CD14-positive monocyte (primary cell): ENCODE measurements at regions not wholly inside any gene's neighbourhood (a gene's known extent, or its start where the extent isn't known, plus 50 kb on each side); places are given as distances from the start of the nearest gene placed in this dataset.

ENCODE experiments used
- DNase-seq, 3 donors: peaks; one replicate each; pipeline ENCODE4 v3.0.0-alpha.2; 2011 to 2022
- H2AFZ ChIP-seq: 2 replicates; pipeline ENCODE4 v1.6.0; 2012; ENCODE audit warnings: mild to moderate bottlenecking, low read depth, low read length, inconsistent platforms; ENCODE audit not compliant: insufficient read depth, poor library complexity, severe bottlenecking
- H3K27ac ChIP-seq, 2 donors: 1 replicate in 1 of 2; 2 replicates in 1 of 2; pipeline ENCODE4 v1.5.1; 2012 to 2013; ENCODE audit warnings: low read length in 2 of 2, control low read depth in 1 of 2, inconsistent platforms in 1 of 2, low read depth in 1 of 2, mild to moderate bottlenecking in 1 of 2
- H3K27me3 ChIP-seq, 2 donors: one replicate each; pipeline versions ENCODE4 v1.6.0 to v1.6.1; 2011 to 2013; ENCODE audit warnings: low read length in 2 of 2; ENCODE audit not compliant: control insufficient read depth in 2 of 2, insufficient read depth in 2 of 2
- H3K36me3 ChIP-seq, 2 donors: replicated peaks in 1 of 2; 1 replicate in 1 of 2; 2 replicates in 1 of 2; pipeline versions ENCODE4 v1.5.1 to v1.6.1; 2012 to 2013; ENCODE audit warnings: low read length in 2 of 2, control low read depth in 1 of 2, inconsistent platforms in 1 of 2, mild to moderate bottlenecking in 1 of 2; ENCODE audit not compliant: insufficient read depth in 2 of 2, control insufficient read depth in 1 of 2
- H3K4me1 ChIP-seq, 2 donors: 1 replicate in 1 of 2; 2 replicates in 1 of 2; pipeline versions ENCODE4 v1.5.1 to v1.6.1; 2012 to 2013; ENCODE audit warnings: low read length in 2 of 2, control low read depth in 1 of 2, inconsistent platforms in 1 of 2, mild to moderate bottlenecking in 1 of 2, moderate library complexity in 1 of 2; ENCODE audit not compliant: insufficient read depth in 2 of 2, control insufficient read depth in 1 of 2
- H3K4me2 ChIP-seq: replicated peaks from 2 replicates; pipeline ENCODE3; 2012; ENCODE audit warnings: low read length, moderate library complexity, mild to moderate bottlenecking; ENCODE audit not compliant: poor library complexity, severe bottlenecking; ENCODE audit errors: extremely low read depth
- H3K4me3 ChIP-seq, 3 experiments: fragments of 200-600 bp in 1 of 3; sonication (generic) in 1 of 3; replicated peaks in 1 of 3; 1 replicate in 2 of 3; 2 replicates in 1 of 3; pipeline ENCODE4 v1.5.1; 2011 to 2013; ENCODE audit warnings: low read length in 3 of 3, mild to moderate bottlenecking in 3 of 3, control low read depth in 2 of 3, low read depth in 2 of 3, inconsistent platforms in 1 of 3, moderate library complexity in 1 of 3
- H3K79me2 ChIP-seq: 2 replicates; pipeline ENCODE4 v1.6.0; 2012; ENCODE audit warnings: mild to moderate bottlenecking, control low read depth, inconsistent platforms, low read length, moderate library complexity; ENCODE audit not compliant: insufficient read depth
- H3K9ac ChIP-seq: 2 replicates; pipeline ENCODE4 v1.6.0; 2017; ENCODE audit warnings: low read length, mild to moderate bottlenecking; ENCODE audit not compliant: insufficient read depth, poor library complexity, severe bottlenecking
- H3K9me3 ChIP-seq, 2 donors: replicated peaks in 1 of 2; 1 replicate in 1 of 2; 2 replicates in 1 of 2; pipeline versions ENCODE4 v1.5.1 to v1.6.1; 2012 to 2013; ENCODE audit warnings: low read length in 2 of 2, control low read depth in 1 of 2; ENCODE audit not compliant: control insufficient read depth in 1 of 2, insufficient read depth in 1 of 2
- H4K20me1 ChIP-seq: 2 replicates; pipeline ENCODE4 v1.6.0; 2012; ENCODE audit warnings: mild to moderate bottlenecking, low read length, control low read depth, moderate library complexity; ENCODE audit not compliant: insufficient read depth
- H3K27ac Mint-ChIP-seq, 7 donors: one replicate each; pipeline ENCODE4 v1.8.0; 2020; ENCODE audit warnings: mild to moderate bottlenecking in 7 of 7, mixed read lengths in 7 of 7, moderate library complexity in 6 of 7, inconsistent platforms in 2 of 7
- H3K27me3 Mint-ChIP-seq, 3 donors: one replicate each; pipeline ENCODE4 v1.8.0; 2021 to 2022; ENCODE audit warnings: low read depth in 3 of 3, mild to moderate bottlenecking in 3 of 3, mixed read lengths in 3 of 3, moderate library complexity in 3 of 3, inconsistent platforms in 1 of 3
- H3K36me3 Mint-ChIP-seq, 2 donors: one replicate each; pipeline ENCODE4 v1.8.0; 2020; ENCODE audit warnings: mixed read lengths in 2 of 2, inconsistent platforms in 1 of 2, mild to moderate bottlenecking in 1 of 2
- H3K4me1 Mint-ChIP-seq: one replicate; pipeline ENCODE4 v1.8.0; 2020; ENCODE audit warnings: mild to moderate bottlenecking, mixed read lengths
- H3K4me3 Mint-ChIP-seq, 2 donors: one replicate each; pipeline ENCODE4 v1.8.0; 2020; ENCODE audit warnings: mild to moderate bottlenecking in 2 of 2, mixed read lengths in 2 of 2, moderate library complexity in 1 of 2
- H3K9me3 Mint-ChIP-seq, 7 donors: one replicate each; pipeline ENCODE4 v1.8.0; 2020 to 2022; ENCODE audit warnings: mixed read lengths in 7 of 7, mild to moderate bottlenecking in 6 of 7, moderate library complexity in 6 of 7, inconsistent platforms in 2 of 7
- CTCF ChIP-seq: fragments of 200-600 bp; IDR thresholded peaks from one replicate; pipeline ENCODE4 v1.8.0; 2022; ENCODE audit warnings: antibody characterized with exemption, mild to moderate bottlenecking
- WGBS: methylation state at CpG from one replicate; pipeline ENCODE4 v1.1.5; 2013; ENCODE audit warnings: missing lambda C conversion rate; ENCODE audit not compliant: insufficient coverage; 5-methylcytosine and 5-hydroxymethylcytosine counted together
- intact Hi-C, 2 donors: fragments of 100-400 bp; cut with micrococcal nuclease; formaldehyde crosslinking; loops; one replicate each; pipeline versions ENCODE4 v1.15.0 to v1.15.1; 2023

GRCh38 chr6:130730600-130730999 lies 96.6 kb upstream of the SMLR1 start:
- Histone ChIP-seq H4K20me1 (no peaks in the 10 kb centered on the region), H3K79me2 (no peaks in the 10 kb centered on the region), H3K9me3 (no peaks in the 10 kb centered on the region), H3K27ac (no peak overlapping the region), H3K9ac (no peak overlapping the region), H3K4me1 (no peaks in the 10 kb centered on the region), H3K4me3 (no peak overlapping the region), H3K27me3 (no peaks in the 10 kb centered on the region), H2AFZ (no peak overlapping the region), H3K4me2 (no peak overlapping the region), H3K36me3 (no peaks in the 10 kb centered on the region)
- Mint-ChIP-seq H3K36me3 (no peaks in the 10 kb centered on the region), H3K27ac (no peak overlapping the region), H3K9me3 (peaks cover 0 to 7% (median 0%) of the 10 kb centered on the region in 7 donors), H3K4me1 (no peaks in the 10 kb centered on the region), H3K27me3 (peaks cover 0 to 8% (median 1%) of the 10 kb centered on the region in 3 donors), H3K4me3 (no peak overlapping the region)
- intact Hi-C loops: no loop called here
- DNase-seq: no peak
- no peak for TF ChIP-seq CTCF

GRCh38 chr6:130734161-130734560 lies 93.0 kb upstream of the SMLR1 start:
- WGBS: 95% methylated on average over 2 of the region's 3 CpGs
- no peak overlapping the region for H3K4me2 ChIP-seq
- H3K4me3 ChIP-seq: no peak overlapping the region
- no peaks in the 10 kb centered on the region for H3K36me3 ChIP-seq
- no peak overlapping the region for H2AFZ ChIP-seq
- intact Hi-C loops: no loop called here
- no peak overlapping the region for H3K27ac ChIP-seq
- H3K9me3 ChIP-seq: no peaks in the 10 kb centered on the region
- no peak overlapping the region for H3K9ac ChIP-seq
- no peak for TF ChIP-seq CTCF
- H3K4me1 Mint-ChIP-seq: no peaks in the 10 kb centered on the region
- H4K20me1 ChIP-seq: no peaks in the 10 kb centered on the region
- H3K4me3 Mint-ChIP-seq: no peak overlapping the region
- peaks cover 0 to 3% (median 0%) of the 10 kb centered on the region in 7 donors for H3K9me3 Mint-ChIP-seq
- H3K36me3 Mint-ChIP-seq: no peaks in the 10 kb centered on the region
- peaks cover 0 to 8% (median 2%) of the 10 kb centered on the region in 3 donors for H3K27me3 Mint-ChIP-seq
- H3K4me1 ChIP-seq: no peaks in the 10 kb centered on the region
- H3K27ac Mint-ChIP-seq: no peak overlapping the region
- H3K79me2 ChIP-seq: no peaks in the 10 kb centered on the region
- no peak for DNase-seq
- no peaks in the 10 kb centered on the region for H3K27me3 ChIP-seq
